BJ (cell line): ENCODE measurements at regions not wholly inside any gene's neighbourhood (a gene's known extent, or its start where the extent isn't known, plus 50 kb on each side); places are given as distances from the start of the nearest gene placed in this dataset.

Experiments used
- CTCF ChIA-PET: fragments of 350-600 bp; formaldehyde crosslinking; extraction: SDS; loops from one replicate; lab custom pipeline; 2021; ENCODE audit warnings: antibody characterized with exemption, inconsistent platforms; lab: Yijun Ruan, JAX
- POLR2A ChIA-PET: fragments of 300-600 bp; sonication (Branson Sonifier 250); formaldehyde crosslinking; extraction: SDS; loops from one replicate; lab custom pipeline; 2021; ENCODE audit warnings: antibody characterized with exemption; lab: Charles Lee
- DNase-seq: peaks from one replicate; pipeline ENCODE4 v3.0.0-alpha.2; 2011; ENCODE audit warnings: low read depth
- H3K27me3 ChIP-seq: 2 replicates; pipeline ENCODE4 v1.6.0; 2011; ENCODE audit warnings: low read length; ENCODE audit not compliant: control insufficient read depth, insufficient read depth
- H3K36me3 ChIP-seq: 2 replicates; pipeline ENCODE4 v1.5.1; 2011; ENCODE audit warnings: low read length; ENCODE audit not compliant: control insufficient read depth, insufficient read depth
- H3K4me3 ChIP-seq: 2 replicates; pipeline ENCODE4 v1.5.1; 2011; ENCODE audit warnings: low read depth, mild to moderate bottlenecking, control low read depth, low read length
- CTCF ChIP-seq: IDR thresholded peaks from 2 replicates; pipeline ENCODE4 v1.5.1; 2011; ENCODE audit warnings: low read depth, mild to moderate bottlenecking, control low read depth, inconsistent platforms, low read length, moderate library complexity; ENCODE audit not compliant: insufficient read depth

- DNase-seq = no peak
- ChIA-PET CTCF (interaction anchor here (0.8 kb wide), 1 partner anchor 708 kb away, joined by 3 read pairs; no protein-coding TSS in a partner anchor), POLR2A (no interaction called here)
- no peak for TF ChIP-seq CTCF
- H3K4me3 ChIP-seq = no peak overlapping the region
- no peaks in the 10 kb centered on the region for H3K36me3 ChIP-seq
- H3K27me3 ChIP-seq = no peaks in the 10 kb centered on the region
These were observed 2020.7 kb upstream of the WWC1 start for GRCh38 chr5:166270712-166271111.

GRCh38 chr5:166276006-166276405 is 2015.4 kb upstream of the WWC1 start:
- Histone ChIP-seq H3K27me3 (no peaks in the 10 kb centered on the region), H3K36me3 (no peaks in the 10 kb centered on the region), H3K4me3 (no peak overlapping the region)
- DNase-seq = no peak
- TF ChIP-seq CTCF = no peak
- CTCF ChIA-PET = no interaction called here
- POLR2A ChIA-PET = no interaction called here

- POLR2A ChIA-PET = no interaction called here
- Histone ChIP-seq H3K27me3 (no peaks in the 10 kb centered on the region), H3K36me3 (no peaks in the 10 kb centered on the region), H3K4me3 (no peak overlapping the region)
- TF ChIP-seq CTCF = no peak
- DNase-seq = no peak
- CTCF ChIA-PET = no interaction called here
These were observed 2011.6 kb upstream of the WWC1 start for GRCh38 chr5:166279828-166280227.

GRCh38 chr5:166281433-166281832 is 2010.0 kb upstream of the WWC1 start:
- H3K36me3 ChIP-seq = no peaks in the 10 kb centered on the region
- TF ChIP-seq CTCF = no peak
- CTCF ChIA-PET = no interaction called here
- H3K27me3 ChIP-seq = no peaks in the 10 kb centered on the region
- POLR2A ChIA-PET = no interaction called here
- DNase-seq = no peak
- no peak overlapping the region for H3K4me3 ChIP-seq

- CTCF ChIA-PET = no interaction called here
- POLR2A ChIA-PET = no interaction called here
These were observed 2008.5 kb upstream of the WWC1 start for GRCh38 chr5:166282939-166283338.

More at GRCh38 chr5:166282939-166283338, 2008.5 kb upstream of the WWC1 start:
- H3K36me3 ChIP-seq = no peaks in the 10 kb centered on the region
- no peaks in the 10 kb centered on the region for H3K27me3 ChIP-seq
- H3K4me3 ChIP-seq = no peak overlapping the region
- TF ChIP-seq CTCF = no peak
- no peak for DNase-seq
